ENCODE measurements at regions not wholly inside any gene's neighbourhood (a gene's known extent, or its start where the extent isn't known, plus 50 kb on each side); places are given as distances from the start of the nearest gene placed in this dataset.
"Not testable (repeated sequence)": the region's sequence is repeated elsewhere in the genome, so short reads cannot be mapped to it uniquely, and the experiment has no call there.

GRCh38 chr3:166435469-166436057, 598.3 kb upstream of the BCHE start:
- no peak for FAIRE-seq

GRCh38 chr3:166433060-166433459, 595.8 kb upstream of the BCHE start:
- no peak for FAIRE-seq

- FAIRE-seq = no peak
Measured at GRCh38 chr3:166425900-166426611, 588.8 kb upstream of the BCHE start.

GRCh38 chr3:166425021-166425420, 587.8 kb upstream of the BCHE start:
- FAIRE-seq = peak; percentile 47

GRCh38 chr3:166423824-166424513, 586.7 kb upstream of the BCHE start:
- FAIRE-seq = not testable (repeated sequence)

GRCh38 chr3:166422556-166422955, 585.3 kb upstream of the BCHE start:
- FAIRE-seq = no peak

- no peak for FAIRE-seq
Measured at GRCh38 chr3:166420071-166420470, 582.8 kb upstream of the BCHE start.

GRCh38 chr3:166405896-166406295, 568.7 kb upstream of the BCHE start:
- no peak for FAIRE-seq

GRCh38 chr3:166405465-166405864, 568.2 kb upstream of the BCHE start:
- FAIRE-seq = no peak

GRCh38 chr3:166390303-166390702, 553.1 kb upstream of the BCHE start:
- FAIRE-seq = no peak

- no peak for FAIRE-seq
Measured at GRCh38 chr3:166388321-166388720, 551.1 kb upstream of the BCHE start.

GRCh38 chr3:166372571-166373106, 535.4 kb upstream of the BCHE start:
- no peak for FAIRE-seq

- FAIRE-seq = no peak
Measured at GRCh38 chr3:166367947-166368533, 530.8 kb upstream of the BCHE start.

- FAIRE-seq = no peak
Measured at GRCh38 chr3:166362698-166363097, 525.5 kb upstream of the BCHE start.

GRCh38 chr3:166360720-166361119, 523.5 kb upstream of the BCHE start:
- no peak for FAIRE-seq

GRCh38 chr3:166351461-166351860, 514.2 kb upstream of the BCHE start:
- no peak for FAIRE-seq

GRCh38 chr3:166340604-166341266, 503.5 kb upstream of the BCHE start:
- FAIRE-seq = no peak

- no peak for FAIRE-seq
Measured at GRCh38 chr3:166324401-166324800, 487.2 kb upstream of the BCHE start.

GRCh38 chr3:166322391-166322790, 485.2 kb upstream of the BCHE start:
- no peak for FAIRE-seq

GRCh38 chr3:166307756-166308350, 470.6 kb upstream of the BCHE start:
- FAIRE-seq = no peak

- FAIRE-seq = no peak
Measured at GRCh38 chr3:166304584-166304983, 467.4 kb upstream of the BCHE start.

GRCh38 chr3:166303681-166304080, 466.5 kb upstream of the BCHE start:
- FAIRE-seq = no peak

GRCh38 chr3:166302331-166302730, 465.1 kb upstream of the BCHE start:
- no peak for FAIRE-seq
